ENCODE measurements at regions not wholly inside any gene's neighbourhood (a gene's known extent, or its start where the extent isn't known, plus 50 kb on each side); places are given as distances from the start of the nearest gene placed in this dataset.

DNA sequence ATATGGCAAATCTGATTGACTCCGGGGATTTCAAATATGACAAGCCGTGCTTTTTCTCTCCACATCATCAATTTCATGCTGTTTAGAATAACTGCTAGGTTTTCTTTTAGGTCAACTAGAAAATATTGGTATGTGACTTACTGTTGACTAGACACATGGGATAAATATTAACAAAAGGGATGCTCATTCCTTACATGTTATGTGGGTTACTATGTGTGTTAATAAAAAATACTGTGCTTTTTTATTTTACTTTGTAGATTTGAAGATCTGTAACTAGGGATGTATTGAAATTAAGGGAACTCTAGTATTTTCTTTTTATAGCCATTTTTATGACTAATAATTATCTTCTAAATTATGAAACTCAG, 264.6 kb upstream of the COL8A1 start:
- TF ChIP-seq, protein P1, sequence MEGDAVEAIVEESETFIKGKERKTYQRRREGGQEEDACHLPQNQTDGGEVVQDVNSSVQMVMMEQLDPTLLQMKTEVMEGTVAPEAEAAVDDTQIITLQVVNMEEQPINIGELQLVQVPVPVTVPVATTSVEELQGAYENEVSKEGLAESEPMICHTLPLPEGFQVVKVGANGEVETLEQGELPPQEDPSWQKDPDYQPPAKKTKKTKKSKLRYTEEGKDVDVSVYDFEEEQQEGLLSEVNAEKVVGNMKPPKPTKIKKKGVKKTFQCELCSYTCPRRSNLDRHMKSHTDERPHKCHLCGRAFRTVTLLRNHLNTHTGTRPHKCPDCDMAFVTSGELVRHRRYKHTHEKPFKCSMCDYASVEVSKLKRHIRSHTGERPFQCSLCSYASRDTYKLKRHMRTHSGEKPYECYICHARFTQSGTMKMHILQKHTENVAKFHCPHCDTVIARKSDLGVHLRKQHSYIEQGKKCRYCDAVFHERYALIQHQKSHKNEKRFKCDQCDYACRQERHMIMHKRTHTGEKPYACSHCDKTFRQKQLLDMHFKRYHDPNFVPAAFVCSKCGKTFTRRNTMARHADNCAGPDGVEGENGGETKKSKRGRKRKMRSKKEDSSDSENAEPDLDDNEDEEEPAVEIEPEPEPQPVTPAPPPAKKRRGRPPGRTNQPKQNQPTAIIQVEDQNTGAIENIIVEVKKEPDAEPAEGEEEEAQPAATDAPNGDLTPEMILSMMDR (IDR thresholded peaks at IDR 0.05; ENCODE audit: insufficient read depth, low read depth, low read length), result no peak
- no peak for TF ChIP-seq EZH2 (IDR thresholded peaks at IDR 0.05; ENCODE audit: insufficient read depth, low read length)
